Stimulated activated naive B cell treated with anti-CD40 and anti-IgM and Interleukin-4, amounts not matched to agents 10 μg/mL and 1 μg/mL and 100 μg/mL, for 72 hours (primary cell): ENCODE measurements at regions not wholly inside any gene's neighbourhood (a gene's known extent, or its start where the extent isn't known, plus 50 kb on each side); places are given as distances from the start of the nearest gene placed in this dataset.

ENCODE experiments used
- ATAC-seq, 2 donors: fragments of 150-1000 bp; cut with Tn5 transposase; replicated peaks; 2 replicates each; pipeline ENCODE4 v1.10.0; 2021; ENCODE audit warnings: moderate library complexity in 1 of 2
- DNase-seq: peaks from one replicate; pipeline ENCODE4 v3.0.0; 2021
- H3K27ac Mint-ChIP-seq: one replicate; pipeline ENCODE4 v1.8.0; 2022; ENCODE audit warnings: mild to moderate bottlenecking, mixed read lengths
- H3K27me3 Mint-ChIP-seq, 2 donors: one replicate each; pipeline ENCODE4 v1.8.0; 2022; ENCODE audit warnings: mixed read lengths in 2 of 2
- H3K36me3 Mint-ChIP-seq, 2 donors: one replicate each; pipeline ENCODE4 v1.8.0; 2022; ENCODE audit warnings: mixed read lengths in 2 of 2, mild to moderate bottlenecking in 1 of 2
- H3K4me1 Mint-ChIP-seq, 2 donors: one replicate each; pipeline ENCODE4 v1.8.0; 2022; ENCODE audit warnings: mixed read lengths in 2 of 2, mild to moderate bottlenecking in 1 of 2
- H3K4me3 Mint-ChIP-seq, 2 donors: one replicate each; pipeline ENCODE4 v1.8.0; 2022; ENCODE audit warnings: mild to moderate bottlenecking in 2 of 2, mixed read lengths in 2 of 2, moderate library complexity in 1 of 2
- H3K9me3 Mint-ChIP-seq, 2 donors: one replicate each; pipeline ENCODE4 v1.8.0; 2022; ENCODE audit warnings: mixed read lengths in 2 of 2, mild to moderate bottlenecking in 1 of 2

DNA sequence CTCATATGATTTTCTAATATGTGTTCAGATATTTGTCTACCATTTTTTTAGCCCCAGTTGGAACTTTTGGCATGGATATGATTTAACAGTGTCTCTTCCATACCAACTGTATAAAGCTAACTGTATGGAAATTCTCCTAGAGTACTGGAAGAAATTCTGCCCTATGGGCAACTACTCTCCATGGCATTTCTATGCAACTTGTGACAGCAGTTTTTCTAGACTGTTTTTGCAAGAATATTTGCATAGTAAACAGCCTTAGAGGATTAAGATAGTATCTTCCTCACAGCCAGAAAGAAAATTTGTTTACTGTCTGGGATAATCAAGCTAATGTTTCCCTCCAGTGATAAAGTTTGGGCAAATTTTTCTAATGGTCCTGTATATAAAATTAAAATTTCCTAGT is 119.9 kb upstream of the PCDH17 start:
- H3K4me3 Mint-ChIP-seq = no peak overlapping the region
- H3K9me3 Mint-ChIP-seq = peaks cover 0 to 4% of the 10 kb centered on the region in 2 donors
- H3K36me3 Mint-ChIP-seq = no peaks in the 10 kb centered on the region
- DNase-seq (no peak), ATAC-seq (no peak)
- H3K27ac Mint-ChIP-seq = no peak overlapping the region
- no peaks in the 10 kb centered on the region for H3K4me1 Mint-ChIP-seq
- no peaks in the 10 kb centered on the region for H3K27me3 Mint-ChIP-seq

GRCh38 chr13:57527114-57527735 is 104.3 kb upstream of the PCDH17 start:
- Mint-ChIP-seq H3K4me3 (no peak overlapping the region), H3K36me3 (no peaks in the 10 kb centered on the region), H3K27ac (no peak overlapping the region), H3K9me3 (peaks cover 0 to 1% of the 10 kb centered on the region in 2 donors), H3K27me3 (no peaks in the 10 kb centered on the region), H3K4me1 (no peaks in the 10 kb centered on the region)
- DNase-seq (no peak), ATAC-seq (no peak)

- Mint-ChIP-seq H3K36me3 (no peaks in the 10 kb centered on the region), H3K4me3 (no peak overlapping the region), H3K27ac (no peak overlapping the region), H3K27me3 (no peaks in the 10 kb centered on the region), H3K9me3 (peaks cover 4 to 6% of the 10 kb centered on the region in 2 donors), H3K4me1 (no peaks in the 10 kb centered on the region)
- no peak for ATAC-seq
- DNase-seq = no peak
These were observed 100.3 kb upstream of the PCDH17 start for GRCh38 chr13:57531256-57531655.

- ATAC-seq (no peak), DNase-seq (no peak)
- Mint-ChIP-seq H3K27me3 (no peaks in the 10 kb centered on the region), H3K4me1 (no peaks in the 10 kb centered on the region), H3K27ac (no peak overlapping the region), H3K4me3 (no peak overlapping the region), H3K9me3 (no peaks in the 10 kb centered on the region), H3K36me3 (no peaks in the 10 kb centered on the region)
These were observed 84.6 kb upstream of the PCDH17 start for GRCh38 chr13:57546942-57547341.

DNA sequence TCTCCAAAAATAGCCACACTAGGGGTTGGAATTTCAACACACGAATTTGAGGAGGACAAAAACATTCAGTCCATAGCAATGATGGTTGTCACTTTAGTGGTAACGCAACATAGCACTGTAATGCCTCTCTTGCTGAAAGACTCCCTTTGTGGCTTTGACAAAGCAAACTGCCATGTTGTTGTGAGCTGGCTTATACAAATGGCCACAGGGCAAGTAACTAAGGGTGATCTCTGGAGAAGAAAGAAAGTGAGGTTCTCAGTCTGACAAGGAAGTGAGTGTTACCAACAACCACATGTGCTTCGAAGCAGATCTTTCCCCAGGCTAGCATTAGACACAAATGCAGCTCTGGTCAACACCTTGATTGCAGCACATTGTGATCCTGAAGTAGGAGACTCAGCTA is 79.1 kb upstream of the PCDH17 start:
- ATAC-seq = no peak
- no peaks in the 10 kb centered on the region for H3K27me3 Mint-ChIP-seq
- H3K36me3 Mint-ChIP-seq = no peaks in the 10 kb centered on the region
- H3K4me1 Mint-ChIP-seq = no peaks in the 10 kb centered on the region
- DNase-seq = no peak
- H3K27ac Mint-ChIP-seq = no peak overlapping the region
- no peak overlapping the region for H3K4me3 Mint-ChIP-seq
- peaks cover 4% of the 10 kb centered on the region in 2 donors for H3K9me3 Mint-ChIP-seq

GRCh38 chr13:57553932-57554331 is 77.6 kb upstream of the PCDH17 start:
- Mint-ChIP-seq H3K36me3 (no peaks in the 10 kb centered on the region), H3K4me1 (no peaks in the 10 kb centered on the region), H3K27me3 (no peaks in the 10 kb centered on the region), H3K27ac (no peak overlapping the region), H3K4me3 (no peak overlapping the region), H3K9me3 (peaks cover 4% of the 10 kb centered on the region in 2 donors)
- ATAC-seq (no peak), DNase-seq (no peak)

GRCh38 chr13:57558051-57558467 is 73.5 kb upstream of the PCDH17 start:
- no peaks in the 10 kb centered on the region for H3K4me1 Mint-ChIP-seq

DNA sequence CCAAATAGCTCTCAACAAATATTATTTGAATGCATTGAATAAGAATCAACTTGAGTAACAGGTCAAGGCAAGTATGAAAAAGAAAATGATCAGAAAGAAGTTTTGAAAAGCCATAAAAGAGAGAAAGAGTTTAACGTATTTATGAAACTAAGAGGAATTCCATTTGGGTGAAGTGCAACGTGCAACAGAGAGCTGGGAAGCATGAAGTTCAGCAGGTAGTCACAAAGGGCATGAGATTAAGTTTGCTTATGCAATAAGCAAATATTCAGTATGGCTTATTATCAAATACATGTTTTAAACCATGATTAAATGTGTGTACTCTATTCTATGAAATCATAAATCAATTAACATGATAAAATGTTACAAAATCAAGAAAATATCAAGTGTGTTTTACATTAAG is 62.7 kb upstream of the PCDH17 start:
- Mint-ChIP-seq H3K4me3 (no peak overlapping the region), H3K27me3 (no peaks in the 10 kb centered on the region), H3K9me3 (peaks cover 7% of the 10 kb centered on the region in 2 donors), H3K4me1 (no peaks in the 10 kb centered on the region), H3K27ac (no peak overlapping the region), H3K36me3 (no peaks in the 10 kb centered on the region)
- no peak for DNase-seq
- ATAC-seq = no peak

More at GRCh38 chr13:57558051-57558467, 73.5 kb upstream of the PCDH17 start:
- no peaks in the 10 kb centered on the region for H3K27me3 Mint-ChIP-seq
- DNase-seq (no peak), ATAC-seq (no peak)
- no peak overlapping the region for H3K27ac Mint-ChIP-seq
- no peaks in the 10 kb centered on the region for H3K36me3 Mint-ChIP-seq
- no peak overlapping the region for H3K4me3 Mint-ChIP-seq
- H3K9me3 Mint-ChIP-seq = peaks cover 4% of the 10 kb centered on the region in 2 donors

DNA sequence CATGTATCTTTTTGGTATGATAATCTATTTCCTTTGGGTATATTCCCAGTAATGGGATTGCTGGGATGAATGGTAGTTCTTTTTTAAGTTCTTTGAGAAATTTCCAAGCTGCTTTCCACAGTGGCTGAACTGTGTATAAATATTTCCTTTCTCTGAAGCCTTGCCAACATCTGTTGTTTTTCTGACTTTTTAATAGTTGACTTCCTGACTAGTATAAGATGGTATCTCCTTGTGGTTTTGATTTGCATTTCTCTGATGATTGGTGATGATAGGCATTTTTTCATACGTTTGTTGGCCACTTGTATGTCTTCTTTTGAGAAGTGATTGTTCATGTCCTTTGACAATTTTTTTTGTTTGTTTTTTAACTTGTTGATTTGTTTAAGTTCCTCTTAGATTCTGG is 61.6 kb upstream of the PCDH17 start:
- no peak overlapping the region for H3K27ac Mint-ChIP-seq
- no peak for DNase-seq
- no peaks in the 10 kb centered on the region for H3K27me3 Mint-ChIP-seq
- peaks cover 7% of the 10 kb centered on the region in 2 donors for H3K9me3 Mint-ChIP-seq
- H3K36me3 Mint-ChIP-seq = no peaks in the 10 kb centered on the region
- no peak overlapping the region for H3K4me3 Mint-ChIP-seq
- no peak for ATAC-seq
- no peaks in the 10 kb centered on the region for H3K4me1 Mint-ChIP-seq
